ENCODE measurements at regions not wholly inside any gene's neighbourhood (a gene's known extent, or its start where the extent isn't known, plus 50 kb on each side); places are given as distances from the start of the nearest gene placed in this dataset.

- TF ChIP-seq CTCF (IDR thresholded peaks at IDR 0.05; ENCODE audit: insufficient read depth, low read depth, low read length) (no peak), EZH2 (IDR thresholded peaks at IDR 0.05; ENCODE audit: insufficient read depth, low read length) (no peak)
These were observed 611.7 kb downstream of the STIM2 start for GRCh38 chr4:27472364-27472763.

Measured in astrocyte (in vitro differentiated cells and primary cell).